ENCODE measurements at regions not wholly inside any gene's neighbourhood (a gene's known extent, or its start where the extent isn't known, plus 50 kb on each side); places are given as distances from the start of the nearest gene placed in this dataset.

- no peaks in the 10 kb centered on the region for H3K4me1 ChIP-seq (replicated peaks; ENCODE audit: insufficient read depth)
- H3K9me3 ChIP-seq (ENCODE audit: insufficient read depth, low read depth) = no peaks in the 10 kb centered on the region
- no peak for TF ChIP-seq CTCF (conservative IDR thresholded peaks at IDR 0.05)
- no peak for TF ChIP-seq EZH2 (IDR thresholded peaks at IDR 0.05; ENCODE audit: low read depth)
- H3K4me2 ChIP-seq = no peak overlapping the region
- intact Hi-C loops (cut with micrococcal nuclease; ENCODE audit: unreplicated experiment) = no loop called here
- no peaks in the 10 kb centered on the region for H4K20me1 ChIP-seq (ENCODE audit: insufficient read depth)
- no peaks in the 10 kb centered on the region for H3K36me3 ChIP-seq (ENCODE audit: low read depth)
- DNase-seq = no peak
- no TSS peak for BruUV-seq (replicated peaks)
- no peak overlapping the region for H3K4me3 ChIP-seq
- ChIA-PET CTCF (no interaction called here), POLR2A (ENCODE audit: unreplicated experiment) (no interaction called here)
- peaks cover 14% of the 10 kb centered on the region; the same call in 1 of the 2 replicates for H3K27me3 ChIP-seq (ENCODE audit: insufficient read depth, low read depth)
- no peaks in the 10 kb centered on the region for H3K9me2 ChIP-seq (ENCODE audit: insufficient read depth)
- H3K79me2 ChIP-seq (ENCODE audit: low read depth) = no peaks in the 10 kb centered on the region
- no peak overlapping the region for H3K27ac ChIP-seq
- H3F3A ChIP-seq (ENCODE audit: insufficient read depth, low read depth) = no peaks in the 10 kb centered on the region
- no peak overlapping the region for H2AFZ ChIP-seq
Measured at GRCh38 chr2:176686328-176686727, 417.1 kb downstream of the MTX2 start.

- Histone ChIP-seq H3K36me3 (ENCODE audit: low read depth) (no peaks in the 10 kb centered on the region), H3K79me2 (ENCODE audit: low read depth) (no peaks in the 10 kb centered on the region), H3F3A (ENCODE audit: insufficient read depth, low read depth) (no peaks in the 10 kb centered on the region), H3K9me2 (ENCODE audit: insufficient read depth) (no peaks in the 10 kb centered on the region), H3K4me2 (no peak overlapping the region), H3K4me3 (no peak overlapping the region), H3K4me1 (replicated peaks; ENCODE audit: insufficient read depth) (no peaks in the 10 kb centered on the region), H3K27me3 (ENCODE audit: insufficient read depth, low read depth) (peaks cover 14% of the 10 kb centered on the region; the same call in 1 of the 2 replicates), H4K20me1 (ENCODE audit: insufficient read depth) (no peaks in the 10 kb centered on the region), H3K27ac (no peak overlapping the region), H3K9me3 (ENCODE audit: insufficient read depth, low read depth) (no peaks in the 10 kb centered on the region), H2AFZ (no peak overlapping the region)
- intact Hi-C loops (cut with micrococcal nuclease; ENCODE audit: unreplicated experiment) = no loop called here
- POLR2A ChIA-PET (ENCODE audit: unreplicated experiment) = no interaction called here
- CTCF ChIA-PET = interaction anchor here (0.6 kb wide), 1 partner anchor 367 kb away, joined by 3 read pairs; no protein-coding TSS in a partner anchor
- no TSS peak for BruUV-seq (replicated peaks)
- no peak for TF ChIP-seq CTCF (conservative IDR thresholded peaks at IDR 0.05)
- no peak for TF ChIP-seq EZH2 (IDR thresholded peaks at IDR 0.05; ENCODE audit: low read depth)
- no peak for DNase-seq
Measured at GRCh38 chr2:176687342-176687741, 418.1 kb downstream of the MTX2 start.

- Histone ChIP-seq H4K20me1 (ENCODE audit: insufficient read depth) (no peaks in the 10 kb centered on the region), H3K4me1 (replicated peaks; ENCODE audit: insufficient read depth) (no peaks in the 10 kb centered on the region), H3K9me3 (ENCODE audit: insufficient read depth, low read depth) (no peaks in the 10 kb centered on the region), H2AFZ (no peak overlapping the region), H3K27ac (no peak overlapping the region), H3K4me3 (no peak overlapping the region), H3K9me2 (ENCODE audit: insufficient read depth) (no peaks in the 10 kb centered on the region), H3K79me2 (ENCODE audit: low read depth) (no peaks in the 10 kb centered on the region), H3K4me2 (no peak overlapping the region), H3K27me3 (ENCODE audit: insufficient read depth, low read depth) (peaks cover 14% of the 10 kb centered on the region; the same call in 1 of the 2 replicates), H3F3A (ENCODE audit: insufficient read depth, low read depth) (no peaks in the 10 kb centered on the region), H3K36me3 (ENCODE audit: low read depth) (no peaks in the 10 kb centered on the region)
- no TSS peak for BruUV-seq (replicated peaks)
- ChIA-PET CTCF (interaction anchor here (0.6 kb wide), 1 partner anchor 366 kb away, joined by 3 read pairs; no protein-coding TSS in a partner anchor), POLR2A (ENCODE audit: unreplicated experiment) (no interaction called here)
- no peak for DNase-seq
- TF ChIP-seq CTCF (conservative IDR thresholded peaks at IDR 0.05) = no peak
- TF ChIP-seq EZH2 (IDR thresholded peaks at IDR 0.05; ENCODE audit: low read depth) = no peak
- intact Hi-C loops (cut with micrococcal nuclease; ENCODE audit: unreplicated experiment) = no loop called here
Measured at GRCh38 chr2:176687944-176688343, 418.7 kb downstream of the MTX2 start.

Measured in PC-9 (cell line).